ENCODE measurements at regions not wholly inside any gene's neighbourhood (a gene's known extent, or its start where the extent isn't known, plus 50 kb on each side); places are given as distances from the start of the nearest gene placed in this dataset.

DNA sequence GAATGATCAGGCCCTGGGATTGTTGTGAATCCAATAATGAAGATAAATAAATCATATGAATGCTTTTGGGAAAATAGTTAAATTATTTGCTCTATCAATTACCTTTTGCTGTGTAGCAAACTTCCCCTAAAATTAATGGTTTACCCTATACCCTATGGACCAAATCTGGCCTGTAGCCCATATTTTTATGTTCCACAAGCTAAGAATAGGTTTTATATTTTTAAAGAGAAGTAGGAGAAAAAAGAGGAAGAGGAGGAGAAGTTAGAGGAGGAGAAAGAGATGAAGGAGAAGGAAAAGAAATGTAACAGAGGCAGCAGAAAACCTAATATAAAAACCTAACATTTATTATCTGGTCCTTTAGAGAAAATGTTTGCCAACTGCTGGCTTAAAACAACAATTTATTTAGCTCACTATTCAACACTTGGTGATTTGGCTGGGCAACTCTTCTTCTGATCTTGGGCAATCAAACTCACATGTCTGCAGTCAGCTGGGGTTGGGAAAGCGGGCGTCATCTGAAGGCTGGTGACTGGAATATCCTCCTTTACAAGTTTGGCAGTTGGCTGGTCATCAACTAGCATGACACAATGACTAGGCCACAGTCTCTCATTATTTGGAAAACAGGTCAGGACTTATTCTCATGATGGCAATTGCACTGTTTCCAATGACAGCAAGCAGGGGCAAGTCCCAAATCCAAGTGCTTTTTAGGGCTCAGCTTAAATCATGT is 522.9 kb downstream of the RASEF start:
- TF ChIP-seq, protein P1, sequence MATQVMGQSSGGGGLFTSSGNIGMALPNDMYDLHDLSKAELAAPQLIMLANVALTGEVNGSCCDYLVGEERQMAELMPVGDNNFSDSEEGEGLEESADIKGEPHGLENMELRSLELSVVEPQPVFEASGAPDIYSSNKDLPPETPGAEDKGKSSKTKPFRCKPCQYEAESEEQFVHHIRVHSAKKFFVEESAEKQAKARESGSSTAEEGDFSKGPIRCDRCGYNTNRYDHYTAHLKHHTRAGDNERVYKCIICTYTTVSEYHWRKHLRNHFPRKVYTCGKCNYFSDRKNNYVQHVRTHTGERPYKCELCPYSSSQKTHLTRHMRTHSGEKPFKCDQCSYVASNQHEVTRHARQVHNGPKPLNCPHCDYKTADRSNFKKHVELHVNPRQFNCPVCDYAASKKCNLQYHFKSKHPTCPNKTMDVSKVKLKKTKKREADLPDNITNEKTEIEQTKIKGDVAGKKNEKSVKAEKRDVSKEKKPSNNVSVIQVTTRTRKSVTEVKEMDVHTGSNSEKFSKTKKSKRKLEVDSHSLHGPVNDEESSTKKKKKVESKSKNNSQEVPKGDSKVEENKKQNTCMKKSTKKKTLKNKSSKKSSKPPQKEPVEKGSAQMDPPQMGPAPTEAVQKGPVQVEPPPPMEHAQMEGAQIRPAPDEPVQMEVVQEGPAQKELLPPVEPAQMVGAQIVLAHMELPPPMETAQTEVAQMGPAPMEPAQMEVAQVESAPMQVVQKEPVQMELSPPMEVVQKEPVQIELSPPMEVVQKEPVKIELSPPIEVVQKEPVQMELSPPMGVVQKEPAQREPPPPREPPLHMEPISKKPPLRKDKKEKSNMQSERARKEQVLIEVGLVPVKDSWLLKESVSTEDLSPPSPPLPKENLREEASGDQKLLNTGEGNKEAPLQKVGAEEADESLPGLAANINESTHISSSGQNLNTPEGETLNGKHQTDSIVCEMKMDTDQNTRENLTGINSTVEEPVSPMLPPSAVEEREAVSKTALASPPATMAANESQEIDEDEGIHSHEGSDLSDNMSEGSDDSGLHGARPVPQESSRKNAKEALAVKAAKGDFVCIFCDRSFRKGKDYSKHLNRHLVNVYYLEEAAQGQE (IDR thresholded peaks at IDR 0.05; ENCODE audit: insufficient read depth in 1 of 2, low read depth in 2 of 2, low read length in 2 of 2): no peak
- no peak for TF ChIP-seq POLR2AphosphoS5 (IDR thresholded peaks at IDR 0.05; ENCODE audit: low read depth, low read length)

Data from PFSK-1 (cell line).